ENCODE measurements at regions not wholly inside any gene's neighbourhood (a gene's known extent, or its start where the extent isn't known, plus 50 kb on each side); places are given as distances from the start of the nearest gene placed in this dataset.

DNA sequence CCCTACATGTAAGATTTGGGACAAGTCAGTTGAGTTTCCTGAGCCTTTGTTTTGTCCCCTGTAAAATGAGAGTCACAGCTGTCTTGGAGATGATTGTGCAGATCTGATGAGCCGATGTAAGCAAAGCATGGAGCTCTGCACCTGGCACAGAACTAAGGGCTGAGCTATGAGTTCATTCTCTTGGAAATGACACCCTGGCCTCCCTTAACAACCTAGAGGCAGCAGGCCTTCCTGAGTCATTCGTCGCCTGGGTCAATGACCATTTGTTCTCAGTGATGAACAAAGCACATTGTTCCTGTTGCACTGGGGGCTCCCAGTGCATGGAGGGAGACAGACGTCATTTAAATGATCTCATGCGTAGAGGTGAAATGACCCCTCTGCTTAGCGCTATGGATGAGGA, 62.8 kb upstream of the GCSH start:
- Histone ChIP-seq H3K9me3 (replicated peaks) (no peaks in the 10 kb centered on the region), H3K4me1 (no peaks in the 10 kb centered on the region), H3K4me3 (no peak overlapping the region), H3K36me3 (peaks cover 22% of the 10 kb centered on the region), H3K27ac (replicated peaks) (no peak overlapping the region), H3K27me3 (ENCODE audit: low read depth) (no peaks in the 10 kb centered on the region)
- intact Hi-C loops (cut with micrococcal nuclease), result no loop called here
- TF ChIP-seq CTCF (IDR thresholded peaks at IDR 0.05; ENCODE audit: borderline replicate concordance), result no peak
- DNase-seq, result no peak

DNA sequence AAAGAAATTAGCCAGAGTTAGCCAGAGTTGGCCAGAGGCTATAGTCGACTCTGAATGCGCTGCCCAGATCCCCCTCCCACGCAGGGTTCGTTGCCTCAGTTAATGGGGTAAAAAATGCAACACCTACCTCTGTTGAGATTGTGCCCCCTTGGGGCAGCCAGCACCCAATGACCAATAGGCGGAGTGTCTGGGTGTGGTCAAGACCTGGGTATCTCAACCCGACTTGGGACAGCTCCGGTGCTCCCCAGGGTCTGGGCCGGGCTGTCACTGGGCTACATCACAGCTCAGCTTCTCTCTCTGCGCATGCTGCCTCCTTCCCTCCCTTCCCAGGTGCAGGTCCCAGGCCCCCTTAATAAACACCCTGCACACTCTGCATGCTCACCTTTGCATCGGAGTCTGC, 59.6 kb upstream of the GCSH start:
- Histone ChIP-seq H3K4me1 (no peaks in the 10 kb centered on the region), H3K9me3 (replicated peaks) (no peaks in the 10 kb centered on the region), H3K27ac (replicated peaks) (no peak overlapping the region), H3K36me3 (peaks cover 17% of the 10 kb centered on the region), H3K4me3 (no peak overlapping the region), H3K27me3 (ENCODE audit: low read depth) (no peaks in the 10 kb centered on the region)
- intact Hi-C loops (cut with micrococcal nuclease), result no loop called here
- TF ChIP-seq CTCF (IDR thresholded peaks at IDR 0.05; ENCODE audit: borderline replicate concordance), result no peak
- DNase-seq, result no peak

DNA sequence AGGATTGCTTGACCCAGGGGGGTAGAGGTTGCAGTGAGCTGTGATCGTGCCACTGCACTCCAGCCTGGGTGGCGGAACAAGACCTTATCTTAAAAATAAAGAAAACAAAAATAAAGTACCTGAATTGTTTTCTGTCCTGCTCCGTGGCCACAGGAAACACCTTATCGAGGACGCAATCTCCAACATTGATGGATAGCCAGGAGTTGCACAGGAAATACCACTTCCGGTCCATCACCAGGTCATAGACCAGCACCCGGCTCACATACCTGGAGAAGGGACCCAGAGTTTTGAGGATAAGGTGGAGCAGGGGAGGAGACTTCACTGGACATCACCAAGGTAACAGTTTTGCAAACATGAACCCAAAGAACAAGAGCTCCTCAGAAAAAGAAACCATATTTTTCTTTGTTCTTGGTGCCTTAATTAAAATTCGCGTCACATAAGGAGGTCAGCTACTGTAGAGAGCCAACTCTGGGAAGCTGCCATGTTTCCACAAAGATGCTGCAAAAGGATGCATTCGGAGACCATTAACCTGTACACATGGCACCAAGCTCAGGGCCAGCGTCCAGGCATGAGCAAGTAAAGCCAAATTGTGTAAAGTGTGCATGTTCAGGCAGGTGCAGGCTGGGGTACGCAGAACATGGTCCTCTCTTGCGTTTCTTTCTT, 55.6 kb upstream of the GCSH start:
- intact Hi-C loops (cut with micrococcal nuclease), result no loop called here

GRCh38 chr16:81149614-81150013, 53.4 kb upstream of the GCSH start:
- H3K27ac ChIP-seq (replicated peaks), result no peak overlapping the region
- no peaks in the 10 kb centered on the region for H3K4me1 ChIP-seq
- H3K4me3 ChIP-seq, result no peak overlapping the region
- no peaks in the 10 kb centered on the region for H3K9me3 ChIP-seq (replicated peaks)
- H3K27me3 ChIP-seq (ENCODE audit: low read depth), result no peaks in the 10 kb centered on the region
- no peak for DNase-seq
- H3K36me3 ChIP-seq, result peaks cover 11% of the 10 kb centered on the region
- intact Hi-C loops (cut with micrococcal nuclease), result no loop called here
- TF ChIP-seq CTCF (IDR thresholded peaks at IDR 0.05; ENCODE audit: borderline replicate concordance), result no peak

More for the DNA sequence above, 55.6 kb upstream of the GCSH start:
- no peak overlapping the region for H3K27ac ChIP-seq (replicated peaks)
- no peaks in the 10 kb centered on the region for H3K27me3 ChIP-seq (ENCODE audit: low read depth)
- no peaks in the 10 kb centered on the region for H3K4me1 ChIP-seq
- no peak overlapping the region for H3K4me3 ChIP-seq
- no peaks in the 10 kb centered on the region for H3K9me3 ChIP-seq (replicated peaks)
- peaks cover 11% of the 10 kb centered on the region for H3K36me3 ChIP-seq
- no peak for TF ChIP-seq CTCF (IDR thresholded peaks at IDR 0.05; ENCODE audit: borderline replicate concordance)
- no peak for DNase-seq

DNA sequence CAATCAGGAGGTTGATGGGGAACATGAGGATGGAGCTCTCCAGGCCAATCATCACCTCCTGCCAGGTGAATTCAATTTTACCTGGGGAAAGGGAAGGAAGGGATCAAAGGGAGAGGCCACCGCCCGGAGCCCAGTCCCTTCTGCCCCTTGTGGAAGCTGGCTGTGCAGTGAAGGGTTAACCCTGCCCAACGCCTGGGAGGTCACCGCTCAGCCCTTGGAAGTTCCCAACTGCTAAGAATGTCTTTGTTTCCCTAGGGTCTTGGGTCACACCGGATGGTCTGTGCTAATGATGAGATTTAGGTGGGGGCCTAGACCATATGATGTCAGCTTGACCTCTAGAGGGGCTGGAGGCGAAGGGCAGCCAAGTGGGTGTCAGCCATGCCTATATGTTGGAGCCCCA, 52.1 kb upstream of the GCSH start:
- no peak for TF ChIP-seq CTCF (IDR thresholded peaks at IDR 0.05; ENCODE audit: borderline replicate concordance)
- no peaks in the 10 kb centered on the region for H3K9me3 ChIP-seq (replicated peaks)
- no peak overlapping the region for H3K4me3 ChIP-seq
- DNase-seq, result no peak
- no peaks in the 10 kb centered on the region for H3K27me3 ChIP-seq (ENCODE audit: low read depth)
- H3K4me1 ChIP-seq, result no peaks in the 10 kb centered on the region
- H3K36me3 ChIP-seq, result peaks cover 11% of the 10 kb centered on the region
- intact Hi-C loops (cut with micrococcal nuclease), result no loop called here
- H3K27ac ChIP-seq (replicated peaks), result no peak overlapping the region
